HCT116 (cell line): ENCODE measurements at regions not wholly inside any gene's neighbourhood (a gene's known extent, or its start where the extent isn't known, plus 50 kb on each side); places are given as distances from the start of the nearest gene placed in this dataset.

ENCODE experiments used
- ATAC-seq: fragments of 200-7000 bp; cut with Tn5 transposase; 2 replicates; pipeline ENCODE4 v1.9.1; 2020; ENCODE audit warnings: mild to moderate bottlenecking, moderate library complexity
- BruUV-seq: library from RNA; stranded (reverse); fragments of 400-500 nt; replicated peaks from 2 replicates; lab custom pipeline; 2021; lab: Mats Ljungman, UMichigan
- CTCF ChIA-PET: fragments of 300-600 bp; sonication (Branson Sonifier 250); formaldehyde crosslinking; loops from one replicate; lab custom pipeline; 2021; ENCODE audit warnings: antibody characterized with exemption; lab: Charles Lee
- POLR2A ChIA-PET: fragments of 300-600, 350-600 bp; sonication (Branson Sonifier 250); formaldehyde crosslinking; loops from one replicate; lab custom pipeline; 2021; ENCODE audit warnings: antibody characterized with exemption; lab: Charles Lee
- RAD21 ChIA-PET, 2 experiments: fragments of 300-600 bp; sonication (Branson Sonifier 250); formaldehyde crosslinking; loops; one replicate each; lab custom pipeline; 2023; ENCODE audit warnings: low total read pairs in 2 of 2; ENCODE audit not compliant: uncharacterized antibody in 2 of 2, unreplicated experiment in 2 of 2, low non-redundant PET in 1 of 2; lab: Charles Lee
- DNase-seq: peaks from one replicate; pipeline ENCODE4 v3.0.0-alpha.2; 2010; ENCODE audit warnings: low read depth, low spot score
- H2AFZ ChIP-seq: fragments of 200-600 bp; shearing (Covaris generic), sonication (generic); 2 replicates; pipeline ENCODE4 v1.6.1; 2017; ENCODE audit warnings: low read depth, mixed run types, mixed read lengths, antibody characterized with exemption, low read length; ENCODE audit not compliant: poor library complexity, severe bottlenecking
- H3K27ac ChIP-seq: 2 replicates; pipeline ENCODE4 v1.5.1; 2012; ENCODE audit warnings: low read depth, low read length
- H3K27me3 ChIP-seq: fragments of 200-600 bp; sonication (generic); 2 replicates; pipeline ENCODE4 v1.6.1; 2016; ENCODE audit warnings: mixed run types, low read length, mixed read lengths; ENCODE audit not compliant: insufficient read depth
- H3K36me3 ChIP-seq, 2 experiments: fragments of 200-500 bp in 1 of 2; fragments of 200-600 bp in 1 of 2; sonication (Bioruptor generic) in 1 of 2; sonication (generic) in 1 of 2; 2 replicates each; pipeline versions ENCODE4 v1.5.1 to v1.6.1; 2014 to 2016; ENCODE audit warnings: low read length in 2 of 2, inconsistent platforms in 1 of 2, mixed read lengths in 1 of 2, mixed run types in 1 of 2; ENCODE audit not compliant: insufficient read depth in 2 of 2, control insufficient read depth in 1 of 2
- H3K4me1 ChIP-seq, 2 experiments: fragments of 200-600 bp in 1 of 2; sonication (generic) in 1 of 2; 2 replicates each; pipeline versions ENCODE4 v1.5.1 to v1.6.1; 2012 to 2017; ENCODE audit warnings: low read length in 2 of 2, inconsistent platforms in 1 of 2, mild to moderate bottlenecking in 1 of 2, mixed read lengths in 1 of 2, mixed run types in 1 of 2, moderate library complexity in 1 of 2; ENCODE audit not compliant: insufficient read depth in 2 of 2, control insufficient read depth in 1 of 2
- H3K4me2 ChIP-seq: fragments of 200-600 bp; sonication (generic); 2 replicates; pipeline ENCODE4 v1.6.1; 2017; ENCODE audit warnings: mixed run types, low read length, mixed read lengths
- H3K4me3 ChIP-seq, 2 experiments: fragments of 200-600 bp in 1 of 2; sonication (generic) in 1 of 2; replicated peaks in 1 of 2; 2 replicates each; pipeline ENCODE4 v1.5.1; 2011 to 2016; ENCODE audit warnings: low read length in 2 of 2, control low read depth in 1 of 2, low read depth in 1 of 2, mild to moderate bottlenecking in 1 of 2, mixed read lengths in 1 of 2, mixed run types in 1 of 2
- H3K79me2 ChIP-seq: fragments of 200-600 bp; sonication (generic); 2 replicates; pipeline ENCODE4 v1.6.1; 2017; ENCODE audit warnings: mild to moderate bottlenecking, mixed run types, low read length, moderate library complexity, mixed read lengths; ENCODE audit not compliant: insufficient read depth
- H3K9ac ChIP-seq: fragments of 200-600 bp; sonication (generic); 2 replicates; pipeline ENCODE4 v1.6.1; 2016; ENCODE audit warnings: low read length, mixed read lengths
- H3K9me2 ChIP-seq: fragments of 200-600 bp; sonication (generic), shearing (Covaris generic); 2 replicates; pipeline ENCODE4 v1.6.1; 2017; ENCODE audit warnings: mixed run types, mild to moderate bottlenecking, moderate library complexity; ENCODE audit not compliant: insufficient read depth
- H3K9me3 ChIP-seq, 2 experiments: fragments of 200-500 bp in 1 of 2; fragments of 200-600 bp in 1 of 2; sonication (Bioruptor generic) in 1 of 2; sonication (generic) in 1 of 2; 2 replicates each; pipeline ENCODE4 v1.6.1; 2014 to 2017; ENCODE audit warnings: low read length in 2 of 2, mixed read lengths in 2 of 2, inconsistent platforms in 1 of 2, low read depth in 1 of 2, mild to moderate bottlenecking in 1 of 2, mixed run types in 1 of 2, moderate library complexity in 1 of 2; ENCODE audit not compliant: control insufficient read depth in 1 of 2, insufficient read depth in 1 of 2
- H4K20me1 ChIP-seq: fragments of 200-600 bp; sonication (generic), shearing (Covaris generic); 2 replicates; pipeline ENCODE4 v1.6.1; 2017; ENCODE audit warnings: mixed run types, mild to moderate bottlenecking, moderate library complexity; ENCODE audit not compliant: insufficient read depth
- CBX3 ChIP-seq: IDR thresholded peaks from 2 replicates; pipeline ENCODE4 v1.6.1; 2012; ENCODE audit warnings: low read depth
- CEBPB ChIP-seq: IDR thresholded peaks from 2 replicates; pipeline ENCODE4 v1.6.1; 2012; ENCODE audit warnings: low read depth
- ELF1 ChIP-seq: IDR thresholded peaks from 2 replicates; pipeline ENCODE4 v1.6.1; 2012; ENCODE audit warnings: low read depth, borderline replicate concordance
- EZH2 ChIP-seq: fragments of 200-600 bp; sonication (generic); IDR thresholded peaks from 2 replicates; pipeline ENCODE4 v1.6.1; 2017; ENCODE audit warnings: antibody characterized with exemption, mixed run types
- JUND ChIP-seq: IDR thresholded peaks from 2 replicates; pipeline ENCODE4 v1.6.1; 2012
- RAD21 ChIP-seq: IDR thresholded peaks from 2 replicates; pipeline ENCODE4 v1.6.1; 2012; ENCODE audit warnings: low read depth, mild to moderate bottlenecking
- ZNF274 ChIP-seq: fragments of 200-500 bp; sonication (Bioruptor generic); IDR thresholded peaks from 2 replicates; pipeline ENCODE4 v1.6.1; 2014; ENCODE audit warnings: mild to moderate bottlenecking, low read depth, low read length, inconsistent platforms
- intact Hi-C: fragments of 100-400 bp; cut with micrococcal nuclease; formaldehyde crosslinking; loops from 2 replicates; pipeline ENCODE4 v1.10.0; 2022
- TF ChIP-seq, protein P1 (sequence below), 3 experiments: fragments of 200-600 bp in 1 of 3; sonication (generic) in 1 of 3; IDR thresholded peaks in 2 of 3; conservative IDR thresholded peaks in 1 of 3; 2 replicates each; pipeline ENCODE4 v1.5.1; 2012 to 2017; ENCODE audit warnings: low read depth in 2 of 3, low read length in 2 of 3, antibody characterized with exemption in 1 of 3, borderline replicate concordance in 1 of 3, control low read depth in 1 of 3, mild to moderate bottlenecking in 1 of 3, mixed read lengths in 1 of 3, mixed run types in 1 of 3, moderate library complexity in 1 of 3; ENCODE audit not compliant: insufficient read depth in 1 of 3
- TF ChIP-seq, protein P2 (sequence below): IDR thresholded peaks from 2 replicates; pipeline ENCODE4 v1.6.1; 2012

DNA sequence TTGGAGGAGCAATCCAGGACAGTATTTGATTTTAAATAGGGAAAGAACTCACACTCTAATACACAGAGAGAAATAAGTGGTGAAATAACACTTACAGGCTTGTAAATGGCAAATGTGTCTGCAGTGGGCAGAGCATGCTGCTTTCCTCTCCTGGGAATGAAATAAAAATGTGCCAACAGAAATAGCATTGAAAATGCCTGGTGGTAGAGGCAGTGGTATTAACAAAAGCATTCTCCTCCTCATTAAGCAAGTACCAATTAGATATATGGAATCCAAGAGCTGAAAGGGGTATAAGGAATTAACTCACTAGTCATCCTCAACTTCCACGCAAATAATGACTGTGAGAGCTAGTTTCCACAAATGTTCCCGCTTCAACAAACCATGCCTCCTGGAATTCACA is 364.1 kb upstream of the KCNMB2 start (continued):
- TF ChIP-seq, protein P1, sequence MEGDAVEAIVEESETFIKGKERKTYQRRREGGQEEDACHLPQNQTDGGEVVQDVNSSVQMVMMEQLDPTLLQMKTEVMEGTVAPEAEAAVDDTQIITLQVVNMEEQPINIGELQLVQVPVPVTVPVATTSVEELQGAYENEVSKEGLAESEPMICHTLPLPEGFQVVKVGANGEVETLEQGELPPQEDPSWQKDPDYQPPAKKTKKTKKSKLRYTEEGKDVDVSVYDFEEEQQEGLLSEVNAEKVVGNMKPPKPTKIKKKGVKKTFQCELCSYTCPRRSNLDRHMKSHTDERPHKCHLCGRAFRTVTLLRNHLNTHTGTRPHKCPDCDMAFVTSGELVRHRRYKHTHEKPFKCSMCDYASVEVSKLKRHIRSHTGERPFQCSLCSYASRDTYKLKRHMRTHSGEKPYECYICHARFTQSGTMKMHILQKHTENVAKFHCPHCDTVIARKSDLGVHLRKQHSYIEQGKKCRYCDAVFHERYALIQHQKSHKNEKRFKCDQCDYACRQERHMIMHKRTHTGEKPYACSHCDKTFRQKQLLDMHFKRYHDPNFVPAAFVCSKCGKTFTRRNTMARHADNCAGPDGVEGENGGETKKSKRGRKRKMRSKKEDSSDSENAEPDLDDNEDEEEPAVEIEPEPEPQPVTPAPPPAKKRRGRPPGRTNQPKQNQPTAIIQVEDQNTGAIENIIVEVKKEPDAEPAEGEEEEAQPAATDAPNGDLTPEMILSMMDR (IDR thresholded peaks at IDR 0.05 in 2 of 3, conservative IDR thresholded peaks at IDR 0.05 in 1 of 3; ENCODE audit: borderline replicate concordance in 1 of 3, insufficient read depth in 1 of 3, low read depth in 2 of 3, low read length in 2 of 3): no peak
- no peak for TF ChIP-seq RAD21
- no peak for TF ChIP-seq JUND
- TF ChIP-seq CEBPB: no peak
- TF ChIP-seq, protein P2, sequence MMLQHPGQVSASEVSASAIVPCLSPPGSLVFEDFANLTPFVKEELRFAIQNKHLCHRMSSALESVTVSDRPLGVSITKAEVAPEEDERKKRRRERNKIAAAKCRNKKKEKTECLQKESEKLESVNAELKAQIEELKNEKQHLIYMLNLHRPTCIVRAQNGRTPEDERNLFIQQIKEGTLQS: no peak
- no peak for TF ChIP-seq CBX3
- TF ChIP-seq EZH2: no peak
- no peak for TF ChIP-seq ZNF274

DNA sequence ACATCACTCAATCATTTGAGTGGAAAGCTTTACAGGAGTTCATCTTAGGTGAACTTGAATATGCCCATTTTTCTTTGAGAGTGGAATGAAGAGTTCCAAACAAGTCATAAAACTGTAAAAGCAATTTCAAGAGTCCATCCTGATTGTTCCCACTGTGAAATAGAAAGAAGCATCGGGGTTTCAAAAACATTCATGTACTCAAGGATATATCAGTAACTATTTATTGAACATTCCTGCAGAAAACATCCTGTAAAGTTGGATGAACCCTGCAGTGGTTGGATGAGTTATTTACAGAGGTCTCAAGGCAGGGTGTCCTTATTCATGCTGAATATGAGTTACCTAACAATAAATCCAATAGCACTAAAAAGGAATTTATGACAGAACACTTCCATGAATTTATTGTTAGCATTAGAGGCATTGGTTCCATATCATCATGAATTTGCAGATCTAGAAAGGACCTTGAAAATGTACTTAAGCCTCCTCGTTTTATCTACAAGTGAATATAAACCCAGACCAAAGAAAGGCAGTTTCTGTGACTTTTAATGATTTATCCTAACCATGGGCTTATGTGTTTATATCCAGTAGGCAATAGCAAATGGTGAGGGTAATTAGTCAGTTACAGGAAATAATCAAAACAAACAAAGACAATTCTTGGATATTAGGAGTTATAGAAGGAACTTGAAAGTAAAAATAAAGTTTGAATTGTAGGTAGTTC is 361.9 kb upstream of the KCNMB2 start:
- no peaks in the 10 kb centered on the region for H3K9me3 ChIP-seq
- H3K9me2 ChIP-seq: no peaks in the 10 kb centered on the region
- RAD21 ChIA-PET: no interaction called here
- no peak overlapping the region for H3K9ac ChIP-seq
- H3K4me2 ChIP-seq: no peak overlapping the region
- H2AFZ ChIP-seq: no peak overlapping the region
- POLR2A ChIA-PET: no interaction called here
- H3K4me3 ChIP-seq: no peak overlapping the region
- H3K27me3 ChIP-seq: no peaks in the 10 kb centered on the region
- H3K79me2 ChIP-seq: no peaks in the 10 kb centered on the region
- no TSS peak for BruUV-seq
- no peak for TF ChIP-seq ELF1
- DNase-seq (no peak), ATAC-seq (no peak)
- H3K4me1 ChIP-seq: no peaks in the 10 kb centered on the region
- no peaks in the 10 kb centered on the region for H3K36me3 ChIP-seq
- no peak overlapping the region for H3K27ac ChIP-seq
- intact Hi-C loops: no loop called here
- H4K20me1 ChIP-seq: no peaks in the 10 kb centered on the region
- CTCF ChIA-PET: no interaction called here
